Panc1 (cell line): ENCODE measurements at regions not wholly inside any gene's neighbourhood (a gene's known extent, or its start where the extent isn't known, plus 50 kb on each side); places are given as distances from the start of the nearest gene placed in this dataset.

Source experiments
- ATAC-seq: fragments of 200-7000 bp; cut with Tn5 transposase; 2 replicates; pipeline ENCODE4 v1.9.1; 2020; ENCODE audit warnings: mild to moderate bottlenecking, moderate library complexity
- BruUV-seq: library from RNA; stranded (reverse); fragments of 400-500 nt; replicated peaks from 2 replicates; lab custom pipeline; 2021; lab: Mats Ljungman, UMichigan
- CTCF ChIA-PET: fragments of 300-600 bp; sonication (Branson Sonifier 250); formaldehyde crosslinking; loops from one replicate; lab custom pipeline; 2022; ENCODE audit warnings: antibody characterized with exemption; lab: Charles Lee
- POLR2A ChIA-PET: fragments of 300-600 bp; sonication (Branson Sonifier 250); formaldehyde crosslinking; loops from one replicate; lab custom pipeline; 2022; ENCODE audit warnings: antibody characterized with exemption; lab: Charles Lee
- DNase-seq: peaks from one replicate; pipeline ENCODE4 v3.0.0-alpha.2; 2010; ENCODE audit warnings: low read depth, low spot score
- H3K27ac ChIP-seq: 2 replicates; pipeline ENCODE4 v1.5.1; 2011; ENCODE audit warnings: mild to moderate bottlenecking, low read length, inconsistent platforms
- H3K27me3 ChIP-seq: fragments of 200-500 bp; sonication (Bioruptor generic); 2 replicates; pipeline ENCODE4 v1.6.0; 2014; ENCODE audit warnings: low read length, inconsistent platforms; ENCODE audit not compliant: control insufficient read depth, insufficient read depth
- H3K36me3 ChIP-seq: fragments of 200-500 bp; sonication (Bioruptor generic); 2 replicates; pipeline ENCODE4 v1.5.1; 2014; ENCODE audit warnings: inconsistent platforms, mild to moderate bottlenecking, low read length, moderate library complexity; ENCODE audit not compliant: control insufficient read depth, insufficient read depth
- H3K4me1 ChIP-seq: 2 replicates; pipeline ENCODE4 v1.5.1; 2011; ENCODE audit warnings: inconsistent platforms, mild to moderate bottlenecking, low read length, moderate library complexity; ENCODE audit not compliant: control insufficient read depth, insufficient read depth
- H3K4me3 ChIP-seq, 2 experiments: 2 replicates each; pipeline ENCODE4 v1.5.1; 2011 to 2012; ENCODE audit warnings: low read depth in 2 of 2, low read length in 2 of 2, mild to moderate bottlenecking in 2 of 2, inconsistent platforms in 1 of 2, moderate library complexity in 1 of 2
- H3K9me3 ChIP-seq: fragments of 200-500 bp; sonication (Bioruptor generic); 2 replicates; pipeline ENCODE4 v1.5.1; 2014; ENCODE audit warnings: low read depth, mild to moderate bottlenecking, inconsistent platforms, low read length, moderate library complexity; ENCODE audit not compliant: control insufficient read depth, insufficient read depth
- CTCF ChIP-seq: fragments of 450-650 bp; IDR thresholded peaks from 2 replicates; pipeline ENCODE4 v1.5.1; 2017; ENCODE audit warnings: mild to moderate bottlenecking
- POLR2AphosphoS5 ChIP-seq: IDR thresholded peaks from 2 replicates; pipeline ENCODE4 v1.6.1; 2012; ENCODE audit warnings: mild to moderate bottlenecking, low read depth, low read length, moderate library complexity
- SIN3A ChIP-seq: IDR thresholded peaks from 2 replicates; pipeline ENCODE4 v1.6.1; 2012; ENCODE audit warnings: low read depth, mild to moderate bottlenecking, low read length, moderate library complexity, borderline replicate concordance; ENCODE audit not compliant: insufficient read depth
- TCF7L2 ChIP-seq: IDR thresholded peaks from 2 replicates; pipeline ENCODE4 v1.6.1; 2011; ENCODE audit warnings: mild to moderate bottlenecking, low read depth, low read length, inconsistent platforms
- in situ Hi-C: cut with HindIII; loops from 2 replicates; pipeline ENCODE4 v1.10.0; 2016; ENCODE audit warnings: low sequenced_read_pairs, low pct_unique_long_range_greater_than_20kb
- intact Hi-C: fragments of 100-400 bp; cut with micrococcal nuclease; formaldehyde crosslinking; loops from one replicate; pipeline ENCODE4 v1.10.0; 2022; ENCODE audit not compliant: unreplicated experiment
- TF ChIP-seq, protein P1 (sequence below), 2 experiments: IDR thresholded peaks; 2 replicates each; pipeline ENCODE4 v1.6.1; 2011 to 2012; ENCODE audit warnings: low read depth in 2 of 2, control low read depth in 1 of 2, low read length in 1 of 2, mild to moderate bottlenecking in 1 of 2, moderate library complexity in 1 of 2; ENCODE audit not compliant: insufficient read depth in 1 of 2

DNA sequence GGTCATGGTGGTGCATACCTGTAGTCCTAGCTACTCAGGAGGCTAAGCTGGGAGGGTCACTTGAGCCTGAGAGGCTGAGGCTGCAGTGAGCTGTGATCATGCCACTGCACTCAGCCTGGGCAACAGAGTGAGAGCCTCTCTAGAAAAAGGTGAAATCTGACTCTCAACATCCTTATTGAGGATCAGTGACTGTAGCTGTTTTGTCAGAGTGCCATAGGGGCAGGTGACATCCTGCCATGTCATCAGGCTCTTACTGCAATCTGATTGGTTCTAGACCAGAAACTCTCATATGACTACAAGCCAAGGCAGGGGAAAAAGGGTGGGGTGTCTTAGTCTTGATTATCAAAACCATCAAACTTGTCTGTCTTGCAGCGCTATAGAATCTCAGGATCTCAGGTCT lies 62.8 kb upstream of the NGF start:
- Histone ChIP-seq H3K4me1 (no peaks in the 10 kb centered on the region), H3K27me3 (no peaks in the 10 kb centered on the region), H3K9me3 (no peaks in the 10 kb centered on the region), H3K27ac (no peak overlapping the region), H3K36me3 (no peaks in the 10 kb centered on the region), H3K4me3 (no peak overlapping the region)
- intact Hi-C loops (no loop called here), in situ Hi-C loops (no loop called here)
- BruUV-seq = no TSS peak
- ChIA-PET POLR2A (no interaction called here), CTCF (no interaction called here)
- ATAC-seq (no peak), DNase-seq (no peak)
- TF ChIP-seq, protein P1, sequence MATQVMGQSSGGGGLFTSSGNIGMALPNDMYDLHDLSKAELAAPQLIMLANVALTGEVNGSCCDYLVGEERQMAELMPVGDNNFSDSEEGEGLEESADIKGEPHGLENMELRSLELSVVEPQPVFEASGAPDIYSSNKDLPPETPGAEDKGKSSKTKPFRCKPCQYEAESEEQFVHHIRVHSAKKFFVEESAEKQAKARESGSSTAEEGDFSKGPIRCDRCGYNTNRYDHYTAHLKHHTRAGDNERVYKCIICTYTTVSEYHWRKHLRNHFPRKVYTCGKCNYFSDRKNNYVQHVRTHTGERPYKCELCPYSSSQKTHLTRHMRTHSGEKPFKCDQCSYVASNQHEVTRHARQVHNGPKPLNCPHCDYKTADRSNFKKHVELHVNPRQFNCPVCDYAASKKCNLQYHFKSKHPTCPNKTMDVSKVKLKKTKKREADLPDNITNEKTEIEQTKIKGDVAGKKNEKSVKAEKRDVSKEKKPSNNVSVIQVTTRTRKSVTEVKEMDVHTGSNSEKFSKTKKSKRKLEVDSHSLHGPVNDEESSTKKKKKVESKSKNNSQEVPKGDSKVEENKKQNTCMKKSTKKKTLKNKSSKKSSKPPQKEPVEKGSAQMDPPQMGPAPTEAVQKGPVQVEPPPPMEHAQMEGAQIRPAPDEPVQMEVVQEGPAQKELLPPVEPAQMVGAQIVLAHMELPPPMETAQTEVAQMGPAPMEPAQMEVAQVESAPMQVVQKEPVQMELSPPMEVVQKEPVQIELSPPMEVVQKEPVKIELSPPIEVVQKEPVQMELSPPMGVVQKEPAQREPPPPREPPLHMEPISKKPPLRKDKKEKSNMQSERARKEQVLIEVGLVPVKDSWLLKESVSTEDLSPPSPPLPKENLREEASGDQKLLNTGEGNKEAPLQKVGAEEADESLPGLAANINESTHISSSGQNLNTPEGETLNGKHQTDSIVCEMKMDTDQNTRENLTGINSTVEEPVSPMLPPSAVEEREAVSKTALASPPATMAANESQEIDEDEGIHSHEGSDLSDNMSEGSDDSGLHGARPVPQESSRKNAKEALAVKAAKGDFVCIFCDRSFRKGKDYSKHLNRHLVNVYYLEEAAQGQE (IDR thresholded peaks at IDR 0.05; ENCODE audit: insufficient read depth in 1 of 2, low read depth in 2 of 2, low read length in 1 of 2) = no peak
- TF ChIP-seq POLR2AphosphoS5 (no peak), CTCF (no peak), TCF7L2 (no peak), SIN3A (no peak)

DNA sequence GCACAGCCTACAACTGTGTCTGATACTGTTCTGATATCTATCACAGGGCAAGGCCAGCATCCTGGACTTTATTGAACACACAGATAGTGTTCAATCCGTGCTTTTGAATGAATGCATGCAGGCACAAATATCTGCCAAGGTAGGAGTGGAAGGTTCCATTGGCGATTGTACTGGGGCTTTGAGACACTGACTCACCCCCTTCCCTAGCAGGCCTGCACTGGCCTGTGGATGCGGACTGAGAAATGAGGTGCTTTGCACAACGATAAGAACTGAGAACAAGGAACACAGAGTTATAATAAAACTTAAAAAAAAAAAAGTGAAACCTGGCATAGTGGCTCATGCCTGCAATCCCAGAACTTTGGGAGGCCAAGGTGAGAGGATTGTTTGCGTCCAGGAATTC lies 62.4 kb upstream of the NGF start:
- Histone ChIP-seq H3K27me3 (no peaks in the 10 kb centered on the region), H3K36me3 (no peaks in the 10 kb centered on the region), H3K27ac (no peak overlapping the region), H3K4me1 (no peaks in the 10 kb centered on the region), H3K9me3 (no peaks in the 10 kb centered on the region), H3K4me3 (no peak overlapping the region)
- DNase-seq (no peak), ATAC-seq (no peak)
- CTCF ChIA-PET = no interaction called here
- in situ Hi-C loops (no loop called here), intact Hi-C loops (no loop called here)
- BruUV-seq = no TSS peak
- POLR2A ChIA-PET = no interaction called here
- TF ChIP-seq POLR2AphosphoS5 (no peak), TCF7L2 (no peak), SIN3A (no peak), CTCF (no peak)
- TF ChIP-seq, protein P1 (IDR thresholded peaks at IDR 0.05; ENCODE audit: insufficient read depth in 1 of 2, low read depth in 2 of 2, low read length in 1 of 2) = no peak
